ENCODE measurements at regions not wholly inside any gene's neighbourhood (a gene's known extent, or its start where the extent isn't known, plus 50 kb on each side); places are given as distances from the start of the nearest gene placed in this dataset.

DNA sequence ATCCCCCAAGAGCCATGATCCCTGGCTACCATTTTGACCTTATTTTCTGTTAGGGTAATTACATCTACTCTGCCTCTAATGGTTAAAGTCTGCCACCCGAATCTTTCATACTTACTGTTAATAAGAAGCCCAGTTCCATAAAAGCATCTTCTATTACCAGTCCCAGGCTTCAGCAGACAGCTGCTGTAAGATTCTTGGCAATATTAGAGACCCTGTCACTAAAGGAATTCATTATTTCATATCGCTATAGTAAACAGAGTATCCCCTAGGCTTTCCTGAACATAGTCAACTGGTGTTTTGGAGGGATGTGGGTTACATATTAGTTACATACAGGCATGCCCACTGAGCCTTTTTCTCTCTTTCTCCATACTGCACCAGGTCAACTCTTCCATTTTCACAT, 608.7 kb upstream of the SEMA6A start:
- H3K4me3 ChIP-seq (ENCODE audit: low read length) = no peak overlapping the region
- TF ChIP-seq, protein P1, sequence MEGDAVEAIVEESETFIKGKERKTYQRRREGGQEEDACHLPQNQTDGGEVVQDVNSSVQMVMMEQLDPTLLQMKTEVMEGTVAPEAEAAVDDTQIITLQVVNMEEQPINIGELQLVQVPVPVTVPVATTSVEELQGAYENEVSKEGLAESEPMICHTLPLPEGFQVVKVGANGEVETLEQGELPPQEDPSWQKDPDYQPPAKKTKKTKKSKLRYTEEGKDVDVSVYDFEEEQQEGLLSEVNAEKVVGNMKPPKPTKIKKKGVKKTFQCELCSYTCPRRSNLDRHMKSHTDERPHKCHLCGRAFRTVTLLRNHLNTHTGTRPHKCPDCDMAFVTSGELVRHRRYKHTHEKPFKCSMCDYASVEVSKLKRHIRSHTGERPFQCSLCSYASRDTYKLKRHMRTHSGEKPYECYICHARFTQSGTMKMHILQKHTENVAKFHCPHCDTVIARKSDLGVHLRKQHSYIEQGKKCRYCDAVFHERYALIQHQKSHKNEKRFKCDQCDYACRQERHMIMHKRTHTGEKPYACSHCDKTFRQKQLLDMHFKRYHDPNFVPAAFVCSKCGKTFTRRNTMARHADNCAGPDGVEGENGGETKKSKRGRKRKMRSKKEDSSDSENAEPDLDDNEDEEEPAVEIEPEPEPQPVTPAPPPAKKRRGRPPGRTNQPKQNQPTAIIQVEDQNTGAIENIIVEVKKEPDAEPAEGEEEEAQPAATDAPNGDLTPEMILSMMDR (IDR thresholded peaks at IDR 0.05; ENCODE audit: low read depth, low read length, poor library complexity, severe bottlenecking) = no peak
- no peak for TF ChIP-seq EZH2phosphoT487 (IDR thresholded peaks at IDR 0.05; ENCODE audit: borderline replicate concordance, low read length)

DNA sequence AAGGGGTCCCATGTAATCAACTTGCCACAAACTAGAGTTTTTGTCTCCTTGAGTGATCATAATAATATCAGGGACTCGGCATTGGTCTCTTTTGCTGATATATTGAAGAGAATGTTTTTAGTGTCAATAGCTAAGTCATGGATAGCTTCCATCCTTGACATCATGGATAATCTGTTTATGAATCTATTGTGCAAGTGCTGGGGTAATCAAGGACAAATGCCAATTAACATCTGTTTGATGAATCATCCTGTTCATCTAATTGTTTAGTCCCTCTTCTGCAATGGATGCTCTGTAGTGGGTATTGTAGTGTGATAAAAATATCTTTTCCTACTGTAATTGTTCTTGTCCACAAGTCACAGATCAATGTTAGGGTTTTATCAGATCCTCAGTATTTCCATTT, 607.5 kb upstream of the SEMA6A start:
- H3K9me2 ChIP-seq (replicated peaks; ENCODE audit: control insufficient read depth, low read length) = no peaks in the 10 kb centered on the region
- no peaks in the 10 kb centered on the region for H3K27me3 ChIP-seq (ENCODE audit: control insufficient read depth, low read length)
- H3K4me2 ChIP-seq (ENCODE audit: low read length) = no peak overlapping the region
- H3K4me3 ChIP-seq (ENCODE audit: low read length) = no peak overlapping the region
- TF ChIP-seq, protein P1 (IDR thresholded peaks at IDR 0.05; ENCODE audit: low read depth, low read length, poor library complexity, severe bottlenecking) = no peak
- H3K36me3 ChIP-seq (ENCODE audit: control insufficient read depth, low read length) = no peaks in the 10 kb centered on the region
- no peak overlapping the region for H3K27ac ChIP-seq (ENCODE audit: low read depth, low read length)
- H3K4me1 ChIP-seq (ENCODE audit: control insufficient read depth, low read length) = no peaks in the 10 kb centered on the region
- no peaks in the 10 kb centered on the region for H3F3A ChIP-seq (ENCODE audit: control insufficient read depth, insufficient read depth)
- no peaks in the 10 kb centered on the region; the same call in 1 of the 2 replicates for H3K9me3 ChIP-seq (ENCODE audit: control insufficient read depth, insufficient read depth, low read length)
- H3K79me2 ChIP-seq (ENCODE audit: control insufficient read depth, low read length) = no peaks in the 10 kb centered on the region
- H4K20me1 ChIP-seq (ENCODE audit: control insufficient read depth, insufficient read depth, low read depth, low read length) = no peaks in the 10 kb centered on the region

More for the DNA sequence above, 608.7 kb upstream of the SEMA6A start:
- Histone ChIP-seq H3K36me3 (ENCODE audit: control insufficient read depth, low read length) (no peaks in the 10 kb centered on the region), H3K27ac (ENCODE audit: low read depth, low read length) (no peak overlapping the region), H3K4me1 (ENCODE audit: control insufficient read depth, low read length) (no peaks in the 10 kb centered on the region), H3K4me2 (ENCODE audit: low read length) (no peak overlapping the region), H3F3A (ENCODE audit: control insufficient read depth, insufficient read depth) (no peaks in the 10 kb centered on the region), H3K9me2 (replicated peaks; ENCODE audit: control insufficient read depth, low read length) (no peaks in the 10 kb centered on the region), H3K9me3 (ENCODE audit: control insufficient read depth, insufficient read depth, low read length) (no peaks in the 10 kb centered on the region; the same call in 1 of the 2 replicates), H4K20me1 (ENCODE audit: control insufficient read depth, insufficient read depth, low read depth, low read length) (no peaks in the 10 kb centered on the region), H3K79me2 (ENCODE audit: control insufficient read depth, low read length) (no peaks in the 10 kb centered on the region), H3K27me3 (ENCODE audit: control insufficient read depth, low read length) (no peaks in the 10 kb centered on the region)

DNA sequence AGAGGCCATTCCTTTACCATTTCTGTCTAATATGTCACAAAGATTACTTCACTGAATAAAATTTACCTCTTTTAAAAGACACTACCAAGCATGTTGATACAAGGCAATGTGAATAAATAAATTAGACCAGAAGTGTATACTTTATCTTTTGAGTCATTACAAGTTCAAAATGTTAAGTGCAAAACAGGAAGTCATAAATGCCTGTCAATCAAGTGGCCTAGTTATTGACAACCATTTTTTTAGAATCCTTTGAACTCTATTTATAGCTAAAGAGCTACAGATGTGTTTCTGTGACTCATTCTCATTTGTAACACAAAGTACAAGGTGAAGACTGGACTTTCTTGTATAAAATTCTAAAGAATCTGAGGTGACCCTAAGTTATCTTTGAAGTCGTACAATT, 602.7 kb upstream of the SEMA6A start:
- Histone ChIP-seq H3K4me1 (ENCODE audit: control insufficient read depth, low read length) (no peaks in the 10 kb centered on the region), H3K9me2 (replicated peaks; ENCODE audit: control insufficient read depth, low read length) (no peaks in the 10 kb centered on the region), H3K9me3 (ENCODE audit: control insufficient read depth, insufficient read depth, low read length) (no peaks in the 10 kb centered on the region), H4K20me1 (ENCODE audit: control insufficient read depth, insufficient read depth, low read depth, low read length) (no peaks in the 10 kb centered on the region), H3K4me3 (ENCODE audit: low read length) (no peak overlapping the region), H3F3A (ENCODE audit: control insufficient read depth, insufficient read depth) (no peaks in the 10 kb centered on the region), H3K27me3 (ENCODE audit: control insufficient read depth, low read length) (no peaks in the 10 kb centered on the region), H3K27ac (ENCODE audit: low read depth, low read length) (no peak overlapping the region), H3K79me2 (ENCODE audit: control insufficient read depth, low read length) (no peaks in the 10 kb centered on the region), H3K4me2 (ENCODE audit: low read length) (no peak overlapping the region), H3K36me3 (ENCODE audit: control insufficient read depth, low read length) (no peaks in the 10 kb centered on the region)
- TF ChIP-seq EZH2phosphoT487 (IDR thresholded peaks at IDR 0.05; ENCODE audit: borderline replicate concordance, low read length) = no peak
- TF ChIP-seq, protein P1 (IDR thresholded peaks at IDR 0.05; ENCODE audit: low read depth, low read length, poor library complexity, severe bottlenecking) = no peak

DNA sequence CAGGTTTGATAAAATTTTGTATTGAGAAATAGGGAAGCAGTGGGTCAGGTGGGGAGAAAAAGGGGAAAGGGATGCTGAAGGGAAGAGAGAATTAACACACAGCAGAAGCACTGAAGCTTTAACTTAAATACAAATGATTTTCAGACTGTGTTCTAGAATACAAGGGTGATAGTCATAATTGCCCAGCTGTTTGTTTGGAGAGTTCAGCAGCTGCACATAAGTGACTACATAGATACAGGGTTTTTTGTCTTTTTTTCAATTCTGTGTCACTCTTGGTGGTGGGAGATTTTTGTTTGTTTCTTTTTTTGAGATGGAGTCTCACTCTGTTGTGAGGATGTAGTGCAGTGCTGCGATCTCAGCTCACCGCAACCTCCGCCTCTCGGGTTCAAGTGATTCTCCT, 590.4 kb upstream of the SEMA6A start:
- no peaks in the 10 kb centered on the region for H3K4me1 ChIP-seq (ENCODE audit: control insufficient read depth, low read length)
- no peaks in the 10 kb centered on the region for H3K36me3 ChIP-seq (ENCODE audit: control insufficient read depth, low read length)
- H3K4me3 ChIP-seq (ENCODE audit: low read length) = no peak overlapping the region
- H3K4me2 ChIP-seq (ENCODE audit: low read length) = no peak overlapping the region
- no peaks in the 10 kb centered on the region for H3K79me2 ChIP-seq (ENCODE audit: control insufficient read depth, low read length)
- H4K20me1 ChIP-seq (ENCODE audit: control insufficient read depth, insufficient read depth, low read depth, low read length) = no peaks in the 10 kb centered on the region
- H3F3A ChIP-seq (ENCODE audit: control insufficient read depth, insufficient read depth) = no peaks in the 10 kb centered on the region
- no peaks in the 10 kb centered on the region for H3K9me2 ChIP-seq (replicated peaks; ENCODE audit: control insufficient read depth, low read length)
- H3K9me3 ChIP-seq (ENCODE audit: control insufficient read depth, insufficient read depth, low read length) = no peaks in the 10 kb centered on the region
- TF ChIP-seq EZH2phosphoT487 (IDR thresholded peaks at IDR 0.05; ENCODE audit: borderline replicate concordance, low read length) = no peak
- TF ChIP-seq, protein P1 (IDR thresholded peaks at IDR 0.05; ENCODE audit: low read depth, low read length, poor library complexity, severe bottlenecking) = no peak
- H3K27me3 ChIP-seq (ENCODE audit: control insufficient read depth, low read length) = no peaks in the 10 kb centered on the region
- no peak overlapping the region for H3K27ac ChIP-seq (ENCODE audit: low read depth, low read length)
